Loucy (cell line): ENCODE measurements at regions not wholly inside any gene's neighbourhood (a gene's known extent, or its start where the extent isn't known, plus 50 kb on each side); places are given as distances from the start of the nearest gene placed in this dataset.

Experiments used
- H2AFZ ChIP-seq: fragments of 200-600 bp; sonication (generic); 2 replicates; pipeline ENCODE4 v1.6.0; 2016; ENCODE audit warnings: antibody characterized with exemption, mild to moderate bottlenecking, low read length, moderate library complexity
- H3F3A ChIP-seq: fragments of 200-600 bp; 2 replicates; pipeline ENCODE4 v1.6.0; 2016; ENCODE audit warnings: antibody characterized with exemption, low read depth, mild to moderate bottlenecking
- H3K27me3 ChIP-seq: fragments of 200-600 bp; sonication (generic); 2 replicates; pipeline ENCODE4 v1.6.1; 2014; ENCODE audit warnings: low read length, mild to moderate bottlenecking; ENCODE audit not compliant: insufficient read depth, poor library complexity, severe bottlenecking
- H3K36me3 ChIP-seq: fragments of 200-600 bp; sonication (generic); 2 replicates; pipeline ENCODE4 v1.6.1; 2016; ENCODE audit warnings: low read length; ENCODE audit not compliant: insufficient read depth
- H3K4me1 ChIP-seq: fragments of 200-600 bp; sonication (generic); 2 replicates; pipeline ENCODE4 v1.5.1; 2014; ENCODE audit warnings: low read length, mild to moderate bottlenecking; ENCODE audit not compliant: insufficient read depth, poor library complexity, severe bottlenecking
- H3K4me2 ChIP-seq: fragments of 200-600 bp; sonication (generic); 2 replicates; pipeline ENCODE4 v1.6.0; 2014; ENCODE audit warnings: antibody characterized with exemption, low read length, low read depth, mild to moderate bottlenecking; ENCODE audit not compliant: poor library complexity, severe bottlenecking
- H3K4me3 ChIP-seq: fragments of 200-600 bp; sonication (generic); 2 replicates; pipeline ENCODE4 v1.5.1; 2014; ENCODE audit warnings: low read length, mild to moderate bottlenecking, mixed read lengths; ENCODE audit not compliant: poor library complexity, severe bottlenecking
- H3K79me2 ChIP-seq: fragments of 200-600 bp; sonication (generic); 2 replicates; pipeline ENCODE4 v1.6.1; 2014; ENCODE audit warnings: low read length; ENCODE audit not compliant: insufficient read depth
- H3K9ac ChIP-seq: fragments of 200-600 bp; sonication (generic); 2 replicates; pipeline ENCODE4 v1.6.0; 2014; ENCODE audit warnings: mild to moderate bottlenecking, low read depth, low read length, moderate library complexity; ENCODE audit not compliant: poor library complexity, severe bottlenecking
- H3K9me2 ChIP-seq: fragments of 200-600 bp; sonication (generic); replicated peaks from 2 replicates; pipeline ENCODE4 v1.6.1; 2016; ENCODE audit warnings: low read depth, low read length, mixed read lengths
- H3K9me3 ChIP-seq: fragments of 200-600 bp; sonication (generic); 2 replicates; pipeline ENCODE4 v1.6.1; 2014; ENCODE audit warnings: mild to moderate bottlenecking, antibody characterized with exemption, low read length, low read depth; ENCODE audit not compliant: insufficient read depth
- H4K20me1 ChIP-seq: fragments of 200-600 bp; sonication (generic); 2 replicates; pipeline ENCODE4 v1.6.0; 2014; ENCODE audit warnings: antibody characterized with exemption, low read length, mild to moderate bottlenecking; ENCODE audit not compliant: insufficient read depth, poor library complexity, severe bottlenecking
- EZH2phosphoT487 ChIP-seq: fragments of 200-600 bp; IDR thresholded peaks from 2 replicates; pipeline ENCODE4 v1.6.1; 2018; ENCODE audit warnings: antibody characterized with exemption, mild to moderate bottlenecking, moderate library complexity, borderline replicate concordance
- TF ChIP-seq, protein P1 (sequence below): fragments of 200-600 bp; sonication (generic); conservative IDR thresholded peaks from 2 replicates; pipeline ENCODE4 v1.5.1; 2014; ENCODE audit warnings: mild to moderate bottlenecking, antibody characterized with exemption, low read length

DNA sequence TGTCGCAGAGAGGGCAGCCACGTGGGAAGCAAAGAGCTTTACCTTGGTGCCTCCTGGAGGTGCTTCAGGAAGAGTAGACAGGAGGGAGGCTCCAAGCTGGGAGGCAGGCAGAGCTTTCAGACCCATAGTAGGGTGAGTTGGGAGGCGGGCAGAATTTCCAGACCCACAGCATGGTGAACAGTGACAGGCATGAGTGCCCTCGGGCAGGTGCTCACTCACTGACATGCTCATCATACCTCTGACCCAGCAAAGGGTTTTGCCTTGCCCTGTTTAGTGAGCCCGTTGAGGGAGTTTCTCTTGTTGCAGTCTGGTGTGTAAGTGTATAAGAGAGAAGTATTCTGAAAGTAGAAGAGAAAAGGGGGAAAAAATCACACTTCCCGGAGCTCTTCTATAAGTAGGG, 86.4 kb upstream of the NTM start:
- no peak overlapping the region for H3K9ac ChIP-seq
- no peaks in the 10 kb centered on the region for H3F3A ChIP-seq
- no peak overlapping the region for H3K4me2 ChIP-seq
- no peaks in the 10 kb centered on the region for H3K36me3 ChIP-seq
- H4K20me1 ChIP-seq: no peaks in the 10 kb centered on the region
- no peaks in the 10 kb centered on the region for H3K27me3 ChIP-seq
- no peak overlapping the region for H2AFZ ChIP-seq
- H3K4me3 ChIP-seq: no peak overlapping the region
- H3K9me3 ChIP-seq: no peaks in the 10 kb centered on the region
- no peaks in the 10 kb centered on the region for H3K4me1 ChIP-seq
- H3K79me2 ChIP-seq: no peaks in the 10 kb centered on the region
- no peak for TF ChIP-seq EZH2phosphoT487
- TF ChIP-seq, protein P1, sequence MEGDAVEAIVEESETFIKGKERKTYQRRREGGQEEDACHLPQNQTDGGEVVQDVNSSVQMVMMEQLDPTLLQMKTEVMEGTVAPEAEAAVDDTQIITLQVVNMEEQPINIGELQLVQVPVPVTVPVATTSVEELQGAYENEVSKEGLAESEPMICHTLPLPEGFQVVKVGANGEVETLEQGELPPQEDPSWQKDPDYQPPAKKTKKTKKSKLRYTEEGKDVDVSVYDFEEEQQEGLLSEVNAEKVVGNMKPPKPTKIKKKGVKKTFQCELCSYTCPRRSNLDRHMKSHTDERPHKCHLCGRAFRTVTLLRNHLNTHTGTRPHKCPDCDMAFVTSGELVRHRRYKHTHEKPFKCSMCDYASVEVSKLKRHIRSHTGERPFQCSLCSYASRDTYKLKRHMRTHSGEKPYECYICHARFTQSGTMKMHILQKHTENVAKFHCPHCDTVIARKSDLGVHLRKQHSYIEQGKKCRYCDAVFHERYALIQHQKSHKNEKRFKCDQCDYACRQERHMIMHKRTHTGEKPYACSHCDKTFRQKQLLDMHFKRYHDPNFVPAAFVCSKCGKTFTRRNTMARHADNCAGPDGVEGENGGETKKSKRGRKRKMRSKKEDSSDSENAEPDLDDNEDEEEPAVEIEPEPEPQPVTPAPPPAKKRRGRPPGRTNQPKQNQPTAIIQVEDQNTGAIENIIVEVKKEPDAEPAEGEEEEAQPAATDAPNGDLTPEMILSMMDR: no peak
- no peaks in the 10 kb centered on the region for H3K9me2 ChIP-seq

DNA sequence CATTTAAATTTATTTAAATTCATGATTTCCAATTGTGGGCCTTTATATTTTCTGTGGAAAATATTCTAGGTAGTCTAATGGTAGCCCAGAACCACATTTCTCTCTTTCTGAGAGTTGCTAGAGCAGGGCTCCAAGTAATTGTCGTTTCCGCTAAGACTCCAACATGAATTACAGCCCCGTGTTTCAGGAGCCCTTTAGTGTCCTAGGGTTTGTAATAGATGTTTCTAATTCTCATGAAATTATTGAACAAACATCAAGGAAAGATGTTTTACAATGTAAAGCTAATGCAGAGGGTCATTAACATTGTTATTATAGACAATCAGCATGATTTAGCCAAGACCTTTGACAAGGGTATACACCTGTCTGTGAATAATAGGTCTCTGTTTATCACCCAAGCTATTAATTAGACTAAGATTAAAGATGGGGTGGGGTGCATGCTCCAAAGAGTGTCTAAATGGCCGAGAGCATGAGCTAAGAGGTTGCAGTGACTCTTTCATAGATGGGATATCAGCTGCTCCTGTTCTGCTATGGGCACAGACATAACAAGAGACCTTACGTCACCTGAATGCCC, 81.8 kb upstream of the NTM start:
- Histone ChIP-seq H3K27me3 (no peaks in the 10 kb centered on the region), H3K36me3 (no peaks in the 10 kb centered on the region), H3K4me3 (no peak overlapping the region), H3K79me2 (no peaks in the 10 kb centered on the region), H3F3A (no peaks in the 10 kb centered on the region), H3K4me1 (no peaks in the 10 kb centered on the region), H2AFZ (no peak overlapping the region), H4K20me1 (no peaks in the 10 kb centered on the region), H3K9ac (no peak overlapping the region), H3K9me3 (no peaks in the 10 kb centered on the region), H3K9me2 (no peaks in the 10 kb centered on the region), H3K4me2 (no peak overlapping the region)
- TF ChIP-seq, protein P1: no peak
- TF ChIP-seq EZH2phosphoT487: no peak

DNA sequence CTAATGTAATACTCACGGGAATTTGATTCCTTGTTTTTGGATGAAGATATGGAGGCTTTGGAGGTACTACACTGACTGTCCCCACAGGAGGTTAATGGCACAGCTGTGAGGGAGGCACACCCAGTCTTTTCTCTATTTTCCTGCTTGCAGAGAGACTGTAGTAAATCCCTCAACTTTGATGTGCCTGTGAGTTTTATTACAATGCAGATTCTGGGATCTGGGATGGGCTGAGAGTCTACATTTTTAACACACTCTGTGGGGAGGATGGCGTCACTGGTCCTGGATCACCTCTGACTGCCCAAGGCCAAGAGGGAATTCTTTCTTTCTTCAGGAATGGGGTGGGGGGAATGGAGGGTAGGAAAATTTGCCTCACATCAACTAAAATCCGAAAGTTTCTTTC, 80.2 kb upstream of the NTM start:
- Histone ChIP-seq H3K4me1 (no peaks in the 10 kb centered on the region), H3K9ac (no peak overlapping the region), H3K4me2 (no peak overlapping the region), H2AFZ (no peak overlapping the region), H3K4me3 (no peak overlapping the region), H3F3A (no peaks in the 10 kb centered on the region), H3K27me3 (no peaks in the 10 kb centered on the region), H3K36me3 (no peaks in the 10 kb centered on the region), H4K20me1 (no peaks in the 10 kb centered on the region), H3K9me2 (no peaks in the 10 kb centered on the region), H3K9me3 (no peaks in the 10 kb centered on the region), H3K79me2 (no peaks in the 10 kb centered on the region)
- no peak for TF ChIP-seq EZH2phosphoT487
- TF ChIP-seq, protein P1: no peak
